Epithelial cell of esophagus (primary cell): ENCODE measurements at regions not wholly inside any gene's neighbourhood (a gene's known extent, or its start where the extent isn't known, plus 50 kb on each side); places are given as distances from the start of the nearest gene placed in this dataset.

Experiments used
- DNase-seq: peaks from one replicate; pipeline ENCODE4 v3.0.0; 2010; ENCODE audit warnings: low read depth
- H3K4me3 ChIP-seq: 2 replicates; pipeline ENCODE4 v1.5.1; 2011; ENCODE audit warnings: mild to moderate bottlenecking, low read length, control low read depth
- TF ChIP-seq, protein P1 (sequence below): IDR thresholded peaks from 2 replicates; pipeline ENCODE4 v1.5.1; 2011; ENCODE audit warnings: low read depth, mild to moderate bottlenecking, low read length, control low read depth, inconsistent platforms; ENCODE audit not compliant: insufficient read depth; ENCODE audit errors: missing control alignments

DNA sequence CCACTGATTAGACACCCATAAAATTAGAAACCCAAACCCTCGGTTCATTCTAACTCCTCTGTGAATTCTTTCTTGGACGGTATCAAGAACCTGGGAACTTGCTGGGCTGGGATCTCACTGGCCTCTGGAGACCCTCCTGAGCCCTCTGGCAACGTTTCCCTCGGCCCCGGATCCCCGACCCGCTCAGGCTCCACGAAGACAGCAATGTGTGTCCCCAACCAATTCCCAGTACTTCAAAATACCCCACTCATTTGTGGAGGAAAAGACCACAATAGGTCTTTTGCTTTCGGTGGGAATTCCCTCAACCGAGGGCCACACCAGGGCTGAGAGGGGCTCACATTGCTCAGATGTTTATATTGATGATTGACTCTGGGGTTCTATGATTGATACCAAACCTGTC lies 117.9 kb upstream of the PRR20G start:
- no peak for DNase-seq
- TF ChIP-seq, protein P1, sequence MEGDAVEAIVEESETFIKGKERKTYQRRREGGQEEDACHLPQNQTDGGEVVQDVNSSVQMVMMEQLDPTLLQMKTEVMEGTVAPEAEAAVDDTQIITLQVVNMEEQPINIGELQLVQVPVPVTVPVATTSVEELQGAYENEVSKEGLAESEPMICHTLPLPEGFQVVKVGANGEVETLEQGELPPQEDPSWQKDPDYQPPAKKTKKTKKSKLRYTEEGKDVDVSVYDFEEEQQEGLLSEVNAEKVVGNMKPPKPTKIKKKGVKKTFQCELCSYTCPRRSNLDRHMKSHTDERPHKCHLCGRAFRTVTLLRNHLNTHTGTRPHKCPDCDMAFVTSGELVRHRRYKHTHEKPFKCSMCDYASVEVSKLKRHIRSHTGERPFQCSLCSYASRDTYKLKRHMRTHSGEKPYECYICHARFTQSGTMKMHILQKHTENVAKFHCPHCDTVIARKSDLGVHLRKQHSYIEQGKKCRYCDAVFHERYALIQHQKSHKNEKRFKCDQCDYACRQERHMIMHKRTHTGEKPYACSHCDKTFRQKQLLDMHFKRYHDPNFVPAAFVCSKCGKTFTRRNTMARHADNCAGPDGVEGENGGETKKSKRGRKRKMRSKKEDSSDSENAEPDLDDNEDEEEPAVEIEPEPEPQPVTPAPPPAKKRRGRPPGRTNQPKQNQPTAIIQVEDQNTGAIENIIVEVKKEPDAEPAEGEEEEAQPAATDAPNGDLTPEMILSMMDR, result no peak
- H3K4me3 ChIP-seq, result no peak overlapping the region

DNA sequence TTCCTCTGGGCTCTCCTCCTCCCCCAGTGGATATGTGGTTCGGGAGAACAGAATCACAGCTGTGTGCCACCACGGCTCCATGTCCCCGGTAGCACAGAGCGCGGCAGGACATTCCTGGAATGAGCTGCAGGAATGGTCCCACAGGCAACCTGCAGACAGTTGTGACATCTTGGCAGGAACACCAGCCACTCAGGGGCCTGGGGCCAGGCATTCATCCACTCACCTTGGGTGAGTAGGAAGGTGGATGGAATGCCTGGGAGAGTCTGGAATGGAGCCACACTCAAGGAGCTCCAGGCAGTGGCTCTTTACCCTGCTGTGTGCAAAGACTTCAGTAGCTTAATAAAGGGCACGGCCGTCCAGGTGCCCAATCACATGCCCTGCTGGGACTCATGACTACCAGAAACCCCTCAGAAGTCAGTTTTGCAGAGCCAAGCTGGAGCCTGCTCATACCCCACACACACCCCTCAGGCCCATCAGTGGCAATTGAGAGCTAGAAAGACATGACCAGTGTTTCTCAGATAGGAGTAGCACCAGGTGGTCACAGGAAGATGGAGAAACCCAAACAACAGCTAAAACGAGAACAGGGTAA lies 117.3 kb upstream of the PRR20G start:
- no peak overlapping the region for H3K4me3 ChIP-seq
- DNase-seq, result no peak
- TF ChIP-seq, protein P1, result no peak

DNA sequence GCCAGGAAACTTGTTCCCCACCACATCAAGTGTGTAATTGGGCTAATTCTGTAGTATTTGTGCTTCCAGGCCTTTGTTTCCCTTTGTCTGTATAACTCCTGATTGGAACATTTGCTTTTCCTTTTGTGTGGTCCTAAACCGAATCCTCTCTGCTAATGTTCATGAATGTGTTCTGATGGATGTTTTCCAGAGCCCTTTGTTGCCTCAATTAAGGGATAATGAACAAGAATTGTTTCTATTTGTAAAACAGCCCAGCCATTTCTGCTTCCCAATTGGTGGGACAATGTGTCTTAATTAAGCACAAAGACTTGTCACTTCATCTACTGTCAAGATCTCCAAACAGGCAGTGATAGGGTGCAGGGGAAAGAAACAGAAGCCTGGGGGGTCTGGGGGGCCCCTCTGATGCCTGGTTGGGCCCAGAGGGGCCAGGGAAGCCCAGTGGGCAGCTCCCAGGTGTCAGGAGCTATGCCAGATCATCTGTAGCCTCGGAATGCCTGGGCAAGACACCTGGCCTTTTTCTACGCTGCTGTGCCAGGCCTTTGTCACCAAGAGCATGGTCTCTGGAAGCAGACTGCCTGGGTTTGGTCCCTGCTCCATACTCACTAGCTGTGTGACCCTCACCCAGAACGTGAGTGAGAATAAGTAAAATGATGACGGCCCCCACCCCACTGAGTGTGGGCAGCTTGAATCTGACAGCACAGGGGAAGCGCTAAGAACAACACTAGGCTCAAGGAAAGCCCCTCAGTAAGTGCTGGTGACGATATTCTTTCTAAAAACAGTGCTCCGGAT lies 116.6 kb upstream of the PRR20G start:
- DNase-seq, result no peak
- H3K4me3 ChIP-seq, result no peak overlapping the region
- TF ChIP-seq, protein P1, result no peak

DNA sequence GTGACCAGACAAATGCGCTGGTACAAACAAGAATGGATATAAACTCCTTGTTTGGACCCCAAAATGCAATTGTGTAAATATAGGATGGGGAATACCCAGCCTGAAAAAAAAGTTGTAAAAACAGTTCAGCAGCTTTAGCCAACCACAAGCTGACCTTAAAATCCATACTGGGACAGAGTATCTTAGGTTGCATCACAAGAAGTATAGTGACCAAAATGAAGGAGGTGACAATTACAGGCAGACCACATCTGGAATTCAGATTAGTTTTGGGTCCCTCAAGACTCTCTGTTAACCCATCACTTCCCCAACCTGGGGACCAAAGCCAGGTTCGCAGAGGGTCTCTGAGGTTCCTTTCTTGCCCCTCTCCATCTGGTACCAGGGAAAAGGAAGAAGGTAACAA lies 115.9 kb upstream of the PRR20G start:
- no peak for DNase-seq
- H3K4me3 ChIP-seq, result no peak overlapping the region
- TF ChIP-seq, protein P1, result no peak

DNA sequence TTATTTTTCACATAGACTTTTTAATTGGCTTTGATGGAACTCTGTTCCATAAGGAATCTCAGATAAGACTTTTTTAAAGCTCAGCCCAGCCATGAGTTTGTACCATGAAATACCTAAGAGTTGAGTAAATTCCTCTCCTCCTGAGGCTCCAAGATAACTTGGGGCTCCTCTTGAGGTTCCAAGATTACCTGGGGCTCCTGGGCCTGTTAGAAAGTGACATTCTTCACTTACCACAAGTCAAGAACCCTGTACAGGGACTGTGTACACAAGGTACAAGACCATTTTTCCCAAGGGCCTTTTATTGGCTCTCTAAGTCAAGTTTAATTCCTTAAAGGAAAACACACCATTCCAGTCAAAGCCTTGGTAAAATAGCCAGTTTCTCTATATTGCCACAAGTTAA lies 111.3 kb upstream of the PRR20G start:
- TF ChIP-seq, protein P1, result no peak
- no peak overlapping the region for H3K4me3 ChIP-seq
- no peak for DNase-seq

DNA sequence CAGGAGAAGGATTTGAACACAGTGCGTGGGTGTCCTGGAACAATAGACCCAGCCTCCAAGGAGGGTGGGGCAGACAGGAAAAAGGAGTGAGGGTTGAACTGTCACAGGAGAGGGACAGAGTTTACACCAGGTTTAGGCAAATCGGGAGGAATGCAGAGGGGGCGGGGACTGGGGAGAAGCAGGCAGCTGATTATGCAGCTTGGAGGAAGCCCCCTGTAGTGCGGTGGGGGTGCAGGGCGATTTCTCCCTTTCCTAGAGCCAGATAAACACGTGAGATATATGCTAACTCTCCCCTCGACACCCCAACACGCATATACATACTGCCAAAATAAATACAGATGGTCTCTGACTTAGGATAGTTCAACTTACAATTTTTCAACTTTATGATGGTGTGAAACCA lies 108.6 kb upstream of the PRR20G start:
- TF ChIP-seq, protein P1, result no peak
- no peak for DNase-seq
- H3K4me3 ChIP-seq, result no peak overlapping the region
